B cell (primary cell): ENCODE measurements at regions not wholly inside any gene's neighbourhood (a gene's known extent, or its start where the extent isn't known, plus 50 kb on each side); places are given as distances from the start of the nearest gene placed in this dataset.

Experiments
- ATAC-seq: fragments of 200-7000 bp; cut with Tn5 transposase; one replicate; pipeline ENCODE4 v1.10.0; 2021; ENCODE audit warnings: low read depth, mild to moderate bottlenecking, moderate number of reproducible peaks, moderate library complexity
- CTCF ChIA-PET: fragments of 350-600 bp; sonication (Branson Sonifier 250); formaldehyde crosslinking; loops from one replicate; lab custom pipeline; 2021; ENCODE audit warnings: antibody characterized with exemption, inconsistent platforms; lab: Charles Lee
- POLR2A ChIA-PET: fragments of 350-600 bp; sonication (Branson Sonifier 250); formaldehyde crosslinking; loops from one replicate; lab custom pipeline; 2021; ENCODE audit warnings: antibody characterized with exemption; lab: Charles Lee
- DNase-seq: peaks from one replicate; pipeline ENCODE4 v3.0.0; 2013
- H2AFZ ChIP-seq: 2 replicates; pipeline ENCODE4 v1.6.1; 2012; ENCODE audit warnings: mild to moderate bottlenecking, low read depth, low read length; ENCODE audit not compliant: insufficient read depth, poor library complexity, severe bottlenecking
- H3K27ac ChIP-seq, 2 donors: 1 replicate in 1 of 2; 2 replicates in 1 of 2; pipeline ENCODE4 v1.5.1; 2012 to 2013; ENCODE audit warnings: low read length in 2 of 2, mild to moderate bottlenecking in 2 of 2, moderate library complexity in 1 of 2
- H3K27me3 ChIP-seq, 4 experiments: fragments of 200-600 bp in 1 of 4; sonication (generic) in 1 of 4; replicated peaks in 1 of 4; 1 replicate in 2 of 4; 2 replicates in 2 of 4; pipeline versions ENCODE4 v1.6.1 to v1.7.0; 2013 to 2016; ENCODE audit warnings: low read length in 3 of 4, mild to moderate bottlenecking in 2 of 4, mixed read lengths in 1 of 4, moderate library complexity in 1 of 4; ENCODE audit not compliant: insufficient read depth in 4 of 4, control insufficient read depth in 3 of 4; ENCODE audit errors: control extremely low read depth in 1 of 4
- H3K36me3 ChIP-seq, 2 experiments: replicated peaks in 1 of 2; 1 replicate in 1 of 2; 2 replicates in 1 of 2; pipeline versions ENCODE4 v1.6.1 to v1.7.1; 2013; ENCODE audit warnings: low read length in 1 of 2; ENCODE audit not compliant: insufficient read depth in 2 of 2, control insufficient read depth in 1 of 2; ENCODE audit errors: control extremely low read depth in 1 of 2, extremely low read depth in 1 of 2
- H3K4me1 ChIP-seq, 2 donors: fragments of 200-600 bp in 1 of 2; sonication (generic) in 1 of 2; 1 replicate in 1 of 2; 2 replicates in 1 of 2; pipeline versions ENCODE4 v1.5.1 to v1.6.1; 2013 to 2017; ENCODE audit warnings: low read length in 2 of 2; ENCODE audit not compliant: control insufficient read depth in 2 of 2, insufficient read depth in 2 of 2
- H3K4me2 ChIP-seq: replicated peaks from 2 replicates; pipeline ENCODE3; 2012; ENCODE audit warnings: mild to moderate bottlenecking, low read depth, low read length; ENCODE audit not compliant: poor library complexity, severe bottlenecking
- H3K4me3 ChIP-seq, 5 experiments: fragments of 200-600 bp in 1 of 5; sonication (generic) in 1 of 5; 1 replicate in 3 of 5; 2 replicates in 2 of 5; pipeline versions ENCODE4 v1.5.1 to v1.7.0; 2011 to 2016; ENCODE audit warnings: low read length in 4 of 5, mild to moderate bottlenecking in 4 of 5, low read depth in 2 of 5, control low read depth in 1 of 5, moderate library complexity in 1 of 5; ENCODE audit not compliant: insufficient read depth in 1 of 5; ENCODE audit errors: control extremely low read depth in 1 of 5, extremely low read depth in 1 of 5
- H3K79me2 ChIP-seq: fragments of 200-600 bp; sonication (generic); one replicate; pipeline ENCODE4 v1.6.0; 2016; ENCODE audit warnings: low read length; ENCODE audit not compliant: control insufficient read depth, insufficient read depth
- H3K9ac ChIP-seq: fragments of 200-600 bp; sonication (generic); 2 replicates; pipeline ENCODE4 v1.6.1; 2017; ENCODE audit warnings: mild to moderate bottlenecking, low read length, moderate library complexity
- H3K9me3 ChIP-seq, 3 donors: one replicate each; pipeline versions ENCODE4 v1.6.1 to v1.7.1; 2013; ENCODE audit warnings: low read length in 2 of 3; ENCODE audit not compliant: control insufficient read depth in 2 of 3, insufficient read depth in 1 of 3; ENCODE audit errors: control extremely low read depth in 1 of 3
- H4K20me1 ChIP-seq: 2 replicates; pipeline ENCODE4 v1.6.0; 2012; ENCODE audit warnings: mild to moderate bottlenecking, low read length; ENCODE audit not compliant: insufficient read depth, control insufficient read depth, poor library complexity, severe bottlenecking
- H3K27ac Mint-ChIP-seq: one replicate; pipeline ENCODE4 v1.8.0; 2021; ENCODE audit warnings: mixed read lengths
- H3K27me3 Mint-ChIP-seq: one replicate; pipeline ENCODE4 v1.8.0; 2021; ENCODE audit warnings: mixed read lengths
- H3K4me1 Mint-ChIP-seq: one replicate; pipeline ENCODE4 v1.8.0; 2021; ENCODE audit warnings: mixed read lengths
- H3K4me3 Mint-ChIP-seq: one replicate; pipeline ENCODE4 v1.8.0; 2021; ENCODE audit warnings: mixed read lengths
- H3K9me3 Mint-ChIP-seq: one replicate; pipeline ENCODE4 v1.8.0; 2022; ENCODE audit warnings: mixed read lengths; ENCODE audit not compliant: insufficient read depth
- EZH2 ChIP-seq: IDR thresholded peaks from 2 replicates; pipeline ENCODE4 v1.6.1; 2012; ENCODE audit warnings: borderline replicate concordance, low read depth, mild to moderate bottlenecking, moderate library complexity, low read length; ENCODE audit not compliant: insufficient read depth, poor library complexity, severe bottlenecking
- WGBS: methylation state at CpG from one replicate; pipeline ENCODE4 v1.1.5; 2013; ENCODE audit warnings: missing lambda C conversion rate; ENCODE audit not compliant: insufficient coverage; 5-methylcytosine and 5-hydroxymethylcytosine counted together
- intact Hi-C: fragments of 100-400 bp; cut with micrococcal nuclease; formaldehyde crosslinking; loops from one replicate; pipeline ENCODE4 v1.10.0; 2022
- TF ChIP-seq, protein P1 (sequence below): fragments of 200-600 bp; IDR thresholded peaks from one replicate; pipeline ENCODE4 v1.8.0; 2022; ENCODE audit warnings: antibody characterized with exemption, mild to moderate bottlenecking

DNA sequence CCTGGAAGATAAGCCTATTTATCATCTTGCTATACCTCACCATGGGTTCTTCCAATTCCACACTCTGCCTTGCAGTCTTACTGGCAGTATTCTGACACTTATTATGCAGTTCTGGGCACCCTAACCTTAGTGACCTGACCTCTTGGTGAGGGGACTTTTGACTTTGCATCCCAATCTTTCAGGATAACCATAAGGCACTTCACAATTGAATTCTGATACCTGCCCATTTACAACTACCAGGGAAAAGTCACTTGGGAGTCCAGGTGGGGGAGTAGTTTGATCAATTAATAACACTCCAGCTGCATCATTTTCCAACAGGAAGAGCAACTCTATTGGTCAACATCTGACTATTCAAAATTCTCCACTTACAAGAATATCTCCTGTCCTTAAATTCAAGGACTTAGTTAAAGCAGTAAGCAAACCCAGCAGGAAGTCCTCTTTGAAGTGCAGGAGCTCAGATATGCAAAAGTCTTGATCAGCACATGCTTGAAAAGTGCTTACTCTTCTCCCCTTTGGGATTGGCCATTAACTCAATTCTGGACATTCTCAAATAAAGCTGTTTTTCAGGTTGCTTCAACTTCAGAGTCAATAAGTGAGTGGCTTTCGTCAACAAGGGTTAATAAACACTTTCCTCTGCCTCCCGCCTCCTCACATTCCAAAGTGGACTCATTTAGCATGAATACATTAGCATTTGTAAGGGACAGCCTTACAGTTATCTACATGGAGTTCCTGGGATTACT lies 177.4 kb upstream of the NRIP1 start:
- no peak for ATAC-seq
- CTCF ChIA-PET = no interaction called here

DNA sequence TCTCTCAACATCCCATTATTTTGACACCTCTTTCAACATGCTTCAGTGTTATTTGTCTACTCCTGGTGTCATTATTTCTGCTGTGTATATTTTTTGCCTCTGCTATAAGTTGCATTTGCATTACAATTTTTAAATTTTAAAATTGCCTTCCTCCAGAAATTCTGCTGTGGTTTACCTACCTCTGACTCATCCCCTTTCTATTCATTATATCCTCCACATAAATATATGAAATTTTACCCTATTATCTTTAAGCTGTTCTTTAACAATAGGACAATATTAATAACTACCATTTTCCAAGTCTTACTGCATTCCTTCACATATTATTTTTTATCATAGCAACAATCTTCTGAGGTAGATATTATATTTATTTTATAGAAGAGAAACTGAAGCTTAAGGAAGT lies 178.1 kb upstream of the NRIP1 start:
- DNase-seq (no peak), ATAC-seq (no peak)
- Histone ChIP-seq H3K9me3 (no peaks in the 10 kb centered on the region), H3K9ac (no peak overlapping the region), H3K4me3 (no peak overlapping the region), H3K27me3 (no peaks in the 10 kb centered on the region), H3K27ac (no peak overlapping the region), H3K79me2 (no peaks in the 10 kb centered on the region), H3K36me3 (no peaks in the 10 kb centered on the region), H3K4me1 (no peaks in the 10 kb centered on the region), H2AFZ (no peak overlapping the region), H3K4me2 (no peak overlapping the region), H4K20me1 (no peaks in the 10 kb centered on the region)
- H3K4me3 Mint-ChIP-seq = no peak overlapping the region
- no peak overlapping the region for H3K27ac Mint-ChIP-seq
- POLR2A ChIA-PET = no interaction called here
- H3K27me3 Mint-ChIP-seq = peaks cover 4% of the 10 kb centered on the region
- no peaks in the 10 kb centered on the region for H3K9me3 Mint-ChIP-seq
- CTCF ChIA-PET = no interaction called here
- intact Hi-C loops = no loop called here
- TF ChIP-seq, protein P1, sequence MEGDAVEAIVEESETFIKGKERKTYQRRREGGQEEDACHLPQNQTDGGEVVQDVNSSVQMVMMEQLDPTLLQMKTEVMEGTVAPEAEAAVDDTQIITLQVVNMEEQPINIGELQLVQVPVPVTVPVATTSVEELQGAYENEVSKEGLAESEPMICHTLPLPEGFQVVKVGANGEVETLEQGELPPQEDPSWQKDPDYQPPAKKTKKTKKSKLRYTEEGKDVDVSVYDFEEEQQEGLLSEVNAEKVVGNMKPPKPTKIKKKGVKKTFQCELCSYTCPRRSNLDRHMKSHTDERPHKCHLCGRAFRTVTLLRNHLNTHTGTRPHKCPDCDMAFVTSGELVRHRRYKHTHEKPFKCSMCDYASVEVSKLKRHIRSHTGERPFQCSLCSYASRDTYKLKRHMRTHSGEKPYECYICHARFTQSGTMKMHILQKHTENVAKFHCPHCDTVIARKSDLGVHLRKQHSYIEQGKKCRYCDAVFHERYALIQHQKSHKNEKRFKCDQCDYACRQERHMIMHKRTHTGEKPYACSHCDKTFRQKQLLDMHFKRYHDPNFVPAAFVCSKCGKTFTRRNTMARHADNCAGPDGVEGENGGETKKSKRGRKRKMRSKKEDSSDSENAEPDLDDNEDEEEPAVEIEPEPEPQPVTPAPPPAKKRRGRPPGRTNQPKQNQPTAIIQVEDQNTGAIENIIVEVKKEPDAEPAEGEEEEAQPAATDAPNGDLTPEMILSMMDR = no peak
- no peak for TF ChIP-seq EZH2
- H3K4me1 Mint-ChIP-seq = no peaks in the 10 kb centered on the region

More for the DNA sequence above, 177.4 kb upstream of the NRIP1 start:
- H3K27me3 Mint-ChIP-seq = peaks cover 4% of the 10 kb centered on the region
- no peaks in the 10 kb centered on the region for H3K9me3 Mint-ChIP-seq
- Histone ChIP-seq H2AFZ (no peak overlapping the region), H3K4me1 (no peaks in the 10 kb centered on the region), H3K36me3 (no peaks in the 10 kb centered on the region), H3K4me3 (no peak overlapping the region), H3K9me3 (no peaks in the 10 kb centered on the region), H3K27me3 (no peaks in the 10 kb centered on the region), H3K9ac (no peak overlapping the region), H3K27ac (no peak overlapping the region), H4K20me1 (no peaks in the 10 kb centered on the region), H3K4me2 (no peak overlapping the region), H3K79me2 (no peaks in the 10 kb centered on the region)
- H3K4me1 Mint-ChIP-seq = no peaks in the 10 kb centered on the region
- TF ChIP-seq, protein P1 = no peak
- no peak for TF ChIP-seq EZH2
- H3K27ac Mint-ChIP-seq = no peak overlapping the region
- intact Hi-C loops = no loop called here
- no peak overlapping the region for H3K4me3 Mint-ChIP-seq
- POLR2A ChIA-PET = no interaction called here
- DNase-seq = no peak
- WGBS = no CpG with 5 or more reads among the region's 2 CpGs
